Central memory CD4-positive, alpha-beta T cell (primary cell): ENCODE measurements at regions not wholly inside any gene's neighbourhood (a gene's known extent, or its start where the extent isn't known, plus 50 kb on each side); places are given as distances from the start of the nearest gene placed in this dataset.
"Not testable (repeated sequence)": the region's sequence is repeated elsewhere in the genome, so short reads cannot be mapped to it uniquely, and the experiment has no call there.

ENCODE experiments used
- DNase-seq: peaks from one replicate; pipeline ENCODE4 v3.0.0; 2022

DNA sequence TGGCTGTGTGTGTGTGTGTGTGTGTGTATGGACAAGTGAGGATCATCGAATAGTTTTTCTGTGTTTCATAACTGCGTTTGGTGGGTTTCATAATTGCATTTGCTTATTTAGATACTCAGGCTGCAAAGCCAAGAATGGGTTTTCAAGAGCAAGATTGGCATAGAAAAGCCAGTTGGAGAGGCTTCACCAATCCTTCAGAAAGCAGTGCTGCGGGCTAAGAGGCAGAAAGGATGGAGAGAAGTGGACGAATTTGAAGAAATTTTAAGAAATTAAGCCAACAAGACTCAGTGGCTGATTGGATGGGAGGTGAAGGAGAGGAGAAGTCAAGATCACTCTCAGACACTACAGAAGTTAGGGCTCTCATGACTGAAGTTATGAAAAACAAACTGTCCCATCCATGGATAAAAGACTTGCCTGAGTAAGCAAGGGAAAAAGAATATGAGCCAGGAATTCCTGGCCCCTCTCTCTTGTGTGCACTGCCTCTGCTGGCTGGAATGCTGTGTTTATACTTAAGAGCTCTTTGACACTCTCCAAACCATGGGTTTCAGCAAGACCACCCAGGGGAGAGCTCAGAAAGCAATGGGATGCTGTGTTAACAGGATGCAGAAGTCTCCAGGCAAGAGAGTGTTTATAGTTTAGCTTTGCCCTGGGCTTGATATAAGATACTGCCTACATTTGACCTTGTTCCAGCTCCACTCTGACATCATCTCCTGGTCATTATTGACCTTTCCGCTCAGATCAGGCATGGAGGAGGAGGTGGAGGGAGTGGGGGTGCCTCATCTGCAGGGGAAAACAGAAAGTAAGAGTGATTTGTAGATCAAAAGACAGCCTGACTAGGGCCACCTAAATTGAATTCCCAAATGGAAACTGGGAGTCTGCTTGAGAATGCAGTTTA, 232.0 kb upstream of the PLXNA2 start:
- DNase-seq: no peak

DNA sequence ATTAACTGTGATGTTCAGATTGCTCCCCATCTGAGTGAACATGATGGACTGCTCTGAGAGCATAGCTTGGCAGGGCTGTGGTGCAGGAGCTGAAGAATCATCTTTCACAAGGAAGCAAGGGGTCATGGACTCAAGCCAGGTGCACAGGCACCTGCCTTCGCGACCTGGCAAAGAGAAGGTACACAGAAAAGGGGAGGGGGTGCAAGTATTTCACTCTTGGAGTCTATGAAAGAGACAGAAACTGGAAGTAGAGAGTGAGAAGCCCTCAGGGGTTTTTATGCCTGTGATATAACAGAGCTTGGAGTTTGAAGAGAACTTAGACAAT, 232.6 kb upstream of the PLXNA2 start:
- DNase-seq: no peak

DNA sequence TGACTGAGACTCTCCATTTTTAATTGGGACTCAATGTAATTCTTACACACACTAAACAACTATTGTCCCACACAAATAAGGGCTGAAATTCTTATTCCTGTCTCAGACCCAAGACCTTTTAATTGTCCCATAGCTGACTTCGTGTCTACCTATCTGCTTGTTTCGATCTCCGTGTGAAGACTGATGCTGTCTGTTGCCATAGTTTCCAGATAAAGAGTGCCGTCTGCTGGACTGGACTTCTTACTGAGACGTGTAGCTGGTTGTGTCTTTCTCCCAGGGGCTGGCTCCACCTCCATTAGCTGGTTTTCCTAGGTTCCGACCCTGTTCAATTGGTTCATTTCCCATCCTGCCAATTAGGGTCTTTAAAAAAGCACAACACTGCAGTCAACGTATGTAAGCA, 235.3 kb upstream of the PLXNA2 start:
- DNase-seq: no peak

DNA sequence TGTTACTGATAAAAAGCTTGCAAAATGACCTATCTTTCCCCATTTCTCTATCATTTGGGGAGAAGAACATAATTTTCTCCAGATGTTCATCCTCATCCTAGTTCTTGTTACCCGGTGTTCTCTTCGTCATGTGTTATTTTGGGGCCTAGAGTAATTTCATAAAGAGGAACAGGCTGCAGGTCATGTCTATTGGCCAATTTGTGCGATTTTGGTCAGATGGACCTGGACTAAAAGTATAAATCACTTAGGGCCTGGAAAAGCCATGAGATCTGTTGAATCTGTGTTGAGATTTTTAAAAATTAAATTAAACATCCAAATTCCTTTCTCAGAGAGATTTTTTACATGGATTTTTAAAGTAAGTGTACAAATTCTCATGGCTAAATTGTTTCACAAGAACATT, 241.3 kb upstream of the PLXNA2 start:
- DNase-seq: no peak

DNA sequence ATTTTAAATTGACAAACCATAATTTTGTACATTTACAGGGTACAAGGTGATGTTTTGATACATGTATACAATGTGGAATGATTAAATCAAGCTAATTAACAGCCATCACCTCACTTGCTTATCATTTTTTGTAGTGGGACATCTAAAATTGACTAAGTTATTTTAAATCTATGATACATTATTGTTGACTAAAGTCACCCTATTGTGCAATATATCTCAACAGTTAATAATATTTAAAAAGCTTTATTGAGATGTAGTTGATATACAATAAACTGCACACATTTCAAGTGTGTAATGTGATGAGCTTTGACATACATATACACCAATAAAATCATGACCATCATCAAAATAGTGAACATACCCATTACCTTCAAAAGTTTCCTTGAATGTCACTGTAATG, 242.5 kb upstream of the PLXNA2 start:
- no peak for DNase-seq

DNA sequence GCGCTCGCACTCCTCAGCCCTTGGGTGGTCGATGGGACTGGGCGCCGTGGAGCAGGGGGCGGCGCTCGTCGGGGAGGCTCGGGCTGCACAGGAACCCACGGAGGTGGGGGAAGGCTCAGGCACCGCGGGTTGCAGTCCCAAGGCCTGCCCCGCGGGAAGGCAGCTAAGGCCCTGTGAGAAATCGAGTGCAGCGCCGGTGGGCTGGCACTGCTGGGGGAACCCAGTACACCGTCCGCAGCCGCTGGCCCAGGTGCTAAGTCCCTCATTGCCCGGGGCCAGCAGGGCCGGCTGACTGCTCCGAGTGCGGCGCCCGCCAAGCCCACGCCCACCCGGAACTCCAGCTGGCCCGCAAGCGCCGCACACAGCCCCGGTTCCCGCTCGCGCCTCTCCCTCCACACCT, 244.2 kb upstream of the PLXNA2 start:
- DNase-seq: not testable (repeated sequence)

DNA sequence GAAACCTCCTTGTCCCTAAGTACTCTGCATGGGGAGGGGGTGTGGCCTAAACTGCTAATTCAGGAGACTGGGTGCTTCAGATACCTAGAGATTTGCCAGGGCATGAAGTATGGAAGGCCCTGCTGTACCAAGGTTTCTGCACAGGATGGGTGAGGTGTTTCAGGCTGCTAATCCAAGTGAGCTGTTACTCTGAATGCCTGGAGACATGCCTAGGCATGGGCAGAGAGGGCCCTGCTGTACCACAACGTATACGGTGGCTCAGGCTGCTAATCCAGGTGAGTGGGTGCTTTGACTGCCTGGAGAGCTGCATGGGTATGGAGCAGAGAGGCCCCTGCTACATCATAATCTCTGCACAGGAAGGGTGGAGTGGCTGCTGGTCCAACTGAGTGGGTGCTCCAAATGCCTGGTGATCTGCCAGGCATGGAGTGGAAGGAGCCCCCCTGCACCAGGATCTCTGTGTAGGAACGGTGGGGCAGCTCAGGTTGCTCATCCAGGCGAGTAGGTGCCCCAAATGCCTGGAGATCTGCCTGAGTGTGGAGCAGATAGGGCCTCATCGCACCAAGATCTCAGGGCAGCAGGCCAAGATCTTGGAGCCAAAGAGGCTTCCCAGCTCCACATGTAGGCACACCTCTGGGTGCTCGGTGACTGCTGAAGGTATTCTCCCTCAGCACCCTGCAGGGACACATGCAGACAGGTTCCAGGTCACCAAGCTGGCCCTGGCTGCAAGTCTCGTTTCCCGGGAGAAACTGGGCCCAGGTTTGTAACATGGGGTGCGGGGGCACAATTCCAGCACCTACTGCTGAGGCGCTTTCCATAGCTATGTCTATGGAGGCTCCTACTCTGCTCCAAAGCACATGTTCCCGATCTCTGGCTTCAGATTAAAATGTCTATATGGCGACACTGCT, 252.5 kb upstream of the PLXNA2 start:
- DNase-seq: no peak

DNA sequence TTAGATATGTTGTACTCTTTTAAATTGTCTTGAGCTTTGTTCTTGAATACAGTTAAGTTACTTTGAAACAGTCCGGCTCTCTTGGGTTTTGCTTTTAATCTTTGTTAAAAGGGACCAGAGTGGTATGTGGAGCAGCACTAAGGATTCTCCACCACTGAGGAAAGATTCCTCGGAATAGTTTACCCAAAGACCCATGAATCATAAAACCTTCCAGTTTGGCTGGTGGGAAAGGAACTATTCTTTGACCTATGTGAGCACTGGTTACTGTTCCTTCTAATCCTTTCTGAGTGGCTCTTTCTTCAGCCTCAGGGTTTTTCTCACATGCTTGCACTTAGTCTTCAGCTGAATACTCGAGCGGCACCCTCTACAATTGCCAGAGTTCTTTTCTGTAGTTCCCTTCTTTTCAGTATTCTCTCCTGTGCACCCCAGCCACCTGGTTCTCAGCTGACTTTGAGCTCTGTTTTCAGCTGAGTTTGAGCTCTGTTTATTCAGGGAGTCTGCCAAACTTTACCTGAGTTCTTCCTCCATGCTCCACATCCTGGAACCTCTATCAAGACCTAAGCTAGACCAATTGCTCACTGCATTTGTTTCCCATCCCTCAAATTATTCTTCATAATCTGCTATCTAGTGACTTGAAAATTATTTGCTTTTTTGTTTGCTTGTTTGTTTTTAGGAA, 253.8 kb upstream of the PLXNA2 start:
- no peak for DNase-seq

DNA sequence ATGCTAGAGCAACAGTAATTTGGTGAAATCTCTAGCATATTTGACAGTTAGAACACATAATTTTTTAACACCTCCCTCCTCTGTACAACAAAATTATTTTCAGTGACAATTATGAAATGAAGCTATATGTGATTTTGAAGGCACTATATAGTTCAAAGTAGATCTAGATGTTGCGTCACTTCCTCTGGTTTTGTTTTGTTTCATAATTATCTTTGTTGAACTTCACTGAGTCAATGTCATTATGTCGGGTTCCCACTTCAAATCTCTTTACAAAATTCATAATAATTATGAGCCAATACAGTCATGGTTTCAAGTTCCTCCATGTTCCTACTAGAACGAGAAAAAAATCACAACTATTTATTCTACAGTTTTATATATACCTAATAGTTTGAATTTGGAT, 254.8 kb upstream of the PLXNA2 start:
- DNase-seq: no peak

DNA sequence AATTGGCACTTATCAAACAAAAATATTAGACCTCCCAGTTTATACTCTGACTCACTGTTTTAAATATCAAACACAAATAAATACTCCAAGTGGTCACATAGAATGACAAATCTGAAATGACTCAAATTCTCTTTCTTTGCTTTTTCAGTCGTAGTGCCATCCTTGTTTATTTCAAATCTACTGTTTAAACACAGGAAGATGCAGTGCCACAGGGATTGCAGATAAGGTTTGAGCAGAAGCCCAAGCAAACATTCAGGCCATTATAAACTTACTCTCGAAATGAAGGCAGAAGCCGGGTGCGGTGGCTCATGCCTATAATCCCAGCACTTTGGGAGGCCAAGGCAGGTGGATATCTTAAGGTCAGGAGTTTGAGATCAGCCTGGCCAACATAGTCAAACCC, 255.4 kb upstream of the PLXNA2 start:
- DNase-seq: no peak

DNA sequence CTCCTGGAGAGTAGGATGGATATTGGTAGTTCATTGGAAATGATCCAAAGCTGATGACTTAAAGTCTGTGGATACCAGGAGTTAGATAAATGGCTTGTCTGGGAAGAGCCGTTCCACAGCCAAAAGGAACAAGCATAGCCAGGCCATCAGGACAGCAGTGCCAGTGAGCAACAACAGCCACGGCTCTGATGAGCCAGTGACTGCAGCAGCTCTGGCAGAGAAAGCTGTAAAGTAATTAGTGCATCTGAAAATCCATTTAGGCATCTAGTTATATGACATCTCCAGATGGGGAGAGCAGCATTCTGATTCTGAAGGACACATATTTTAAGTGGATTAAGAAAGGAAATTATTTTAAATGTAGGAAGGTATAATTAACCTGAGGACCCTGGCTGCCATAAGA, 256.2 kb upstream of the PLXNA2 start:
- DNase-seq: no peak

DNA sequence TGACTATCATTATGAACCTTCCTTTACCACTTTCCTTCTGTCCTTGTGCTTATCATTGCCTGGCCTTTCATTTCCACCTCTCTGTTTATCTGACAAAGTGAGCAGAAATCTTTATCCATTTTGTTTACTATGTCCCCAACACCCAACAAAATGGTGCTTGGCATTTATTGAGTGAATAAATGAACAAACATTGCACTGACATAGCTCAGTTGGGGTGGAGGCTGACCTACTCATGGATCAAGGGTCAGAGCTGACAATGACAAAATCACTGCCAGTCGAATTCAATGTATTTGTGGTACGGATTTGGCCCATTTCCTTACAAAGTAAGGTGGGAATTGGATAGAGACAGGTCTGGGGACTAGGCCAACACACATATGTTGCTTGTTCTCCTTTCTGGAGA, 257.4 kb upstream of the PLXNA2 start:
- DNase-seq: no peak

DNA sequence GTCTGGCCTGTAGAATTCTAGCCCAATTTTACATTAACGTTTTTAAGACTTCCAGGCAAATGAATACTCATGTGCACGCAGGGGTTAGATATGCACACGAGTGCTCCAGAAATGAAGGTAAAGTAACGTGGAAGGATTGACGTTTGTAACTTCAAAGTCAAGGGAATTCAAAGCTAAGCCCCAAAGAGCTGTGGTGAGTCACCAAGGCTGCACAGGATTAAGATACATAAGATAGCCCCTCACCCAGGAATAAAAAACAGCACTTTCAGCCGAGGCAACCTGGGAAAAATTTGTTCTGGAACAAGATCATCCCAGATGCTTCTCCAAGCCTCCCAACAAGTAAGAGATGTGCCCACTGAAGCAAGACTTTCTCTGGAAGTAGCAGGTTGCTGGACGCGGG, 259.6 kb upstream of the PLXNA2 start:
- DNase-seq: no peak

DNA sequence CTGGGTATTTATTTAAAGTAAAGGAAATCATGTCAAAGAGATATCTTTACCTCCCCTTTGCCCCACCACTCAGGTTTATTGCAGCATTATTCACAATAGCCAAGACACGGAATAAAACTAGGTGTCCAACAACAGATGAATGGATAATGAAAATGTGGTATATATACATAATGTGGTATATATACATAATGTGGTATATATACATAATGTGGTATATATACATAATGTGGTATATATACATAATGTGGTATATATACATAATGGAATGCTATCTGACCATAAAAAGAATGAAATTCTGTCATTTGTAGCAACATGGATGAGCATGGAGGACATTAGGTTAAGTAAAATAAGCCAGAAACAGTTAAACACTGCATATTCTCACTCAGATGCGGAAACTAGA, 262.6 kb upstream of the PLXNA2 start:
- DNase-seq: no peak

DNA sequence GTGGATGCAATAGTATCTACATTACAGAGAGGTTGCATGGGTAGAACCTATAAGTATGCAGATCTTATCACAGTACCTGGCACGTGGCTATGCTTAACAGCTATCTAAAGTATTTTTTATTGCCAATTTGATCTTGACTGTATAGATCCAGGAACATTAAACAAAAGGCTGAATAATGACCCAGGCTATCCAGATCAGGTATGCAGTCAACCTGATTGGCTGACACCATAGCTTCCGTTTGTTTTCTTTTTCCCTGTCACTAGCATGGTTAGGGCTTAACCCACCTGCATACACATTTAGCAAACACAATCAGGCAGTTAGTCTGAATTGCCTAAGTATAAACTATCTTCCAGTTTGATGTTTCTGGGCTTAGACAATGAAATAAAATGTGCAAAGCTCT, 264.9 kb upstream of the PLXNA2 start:
- DNase-seq: no peak

DNA sequence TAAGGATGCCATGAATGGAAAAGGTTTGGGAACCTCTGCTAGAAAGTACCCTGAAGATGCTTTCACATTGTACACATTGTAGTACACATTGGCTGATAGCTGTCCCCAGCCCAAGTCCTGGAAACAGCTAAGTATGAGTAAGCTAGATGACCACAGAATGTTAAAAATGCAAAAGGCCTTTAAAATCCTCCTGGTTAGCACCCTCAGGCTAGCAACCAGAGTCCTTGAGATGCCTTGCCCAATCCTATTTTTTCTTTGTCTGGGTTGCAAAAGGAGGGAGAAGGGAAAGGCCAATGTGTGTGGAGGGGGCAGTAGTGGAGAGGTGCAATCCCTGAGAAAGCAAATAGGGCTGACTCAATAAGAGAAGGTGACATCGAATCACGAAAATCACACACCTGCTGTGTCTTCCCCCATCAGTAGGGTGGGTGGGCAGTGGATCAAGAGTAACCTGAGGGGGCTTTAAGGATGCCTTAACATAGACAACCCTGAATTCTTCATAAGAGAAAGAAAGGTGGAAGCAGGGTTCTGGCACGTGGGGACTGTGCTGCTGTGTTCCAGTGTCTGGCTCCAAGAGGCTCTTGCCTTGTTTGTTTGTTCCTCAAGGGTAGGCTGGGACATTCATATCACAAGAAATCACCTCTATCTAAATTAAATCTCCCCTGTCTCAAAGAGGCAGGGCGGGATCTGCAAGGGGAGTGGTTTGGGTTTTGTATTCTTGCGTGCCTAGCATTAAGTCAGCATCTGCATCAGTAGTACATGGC, 266.2 kb upstream of the PLXNA2 start:
- no peak for DNase-seq

DNA sequence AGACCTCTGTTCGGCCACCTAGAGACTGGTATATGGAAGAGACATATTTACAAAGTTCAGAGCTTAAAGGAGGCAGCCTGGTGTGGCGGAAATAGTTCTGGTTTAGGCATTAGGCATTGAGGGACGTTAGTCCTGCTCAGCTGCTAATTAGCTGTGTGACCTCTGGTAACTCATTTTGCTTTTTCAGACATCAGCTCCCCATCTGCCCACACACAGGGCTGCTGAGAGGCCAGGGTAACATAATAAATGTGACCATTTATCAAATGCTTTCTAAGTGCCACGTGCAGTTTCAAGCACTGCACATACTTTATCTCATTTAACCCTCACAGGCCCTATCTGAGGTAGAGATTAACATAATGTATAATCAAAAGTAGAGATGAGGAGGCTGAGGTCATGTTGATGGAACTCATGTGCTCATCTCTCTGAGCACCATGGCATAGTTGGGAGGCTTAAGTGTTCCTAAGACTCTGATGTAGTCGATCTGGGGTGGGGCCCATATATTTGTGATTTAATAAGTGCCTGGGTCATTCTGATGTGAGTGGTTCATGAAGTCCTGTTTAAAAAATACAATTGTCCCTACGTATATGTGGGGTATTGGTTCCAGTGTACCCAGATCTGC, 267.2 kb upstream of the PLXNA2 start:
- no peak for DNase-seq

DNA sequence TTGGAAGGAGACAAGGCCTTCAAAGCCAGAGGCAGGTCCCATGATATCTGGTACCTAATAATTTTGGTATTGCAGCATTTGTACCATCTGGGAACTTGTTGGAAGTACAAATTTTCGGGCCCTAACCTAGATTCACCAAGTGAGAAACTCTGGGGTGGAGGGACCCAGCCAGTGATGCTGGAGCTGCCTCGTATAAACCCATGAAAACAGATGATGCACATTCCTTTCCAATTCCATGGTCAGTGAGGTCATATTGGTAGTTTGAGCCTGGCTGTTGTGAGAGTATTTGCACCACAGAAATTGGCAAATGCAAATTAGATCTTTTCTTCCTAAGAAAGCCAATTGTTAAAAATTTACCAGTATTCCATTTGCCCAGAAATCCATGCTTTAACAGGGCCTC, 269.6 kb upstream of the PLXNA2 start:
- DNase-seq: no peak

DNA sequence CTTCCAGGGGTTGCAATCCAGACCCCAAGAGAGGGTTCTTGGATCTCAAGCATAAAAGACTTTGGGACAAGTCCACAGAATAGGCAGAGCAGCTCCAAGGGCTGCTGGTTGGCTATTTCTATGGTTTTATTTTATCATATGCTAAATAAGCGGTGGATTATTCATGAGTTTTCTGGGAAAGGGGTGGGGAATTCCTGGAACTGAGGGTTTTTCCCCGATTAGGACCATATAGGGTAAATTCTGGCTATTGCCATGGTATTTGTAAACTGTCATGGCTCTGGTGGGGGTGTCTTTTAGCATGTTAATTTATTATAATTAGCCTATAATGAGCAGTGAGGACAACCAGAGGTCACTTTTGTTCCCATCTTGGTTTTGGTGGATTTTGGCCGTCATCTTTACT, 270.9 kb upstream of the PLXNA2 start:
- DNase-seq: no peak

DNA sequence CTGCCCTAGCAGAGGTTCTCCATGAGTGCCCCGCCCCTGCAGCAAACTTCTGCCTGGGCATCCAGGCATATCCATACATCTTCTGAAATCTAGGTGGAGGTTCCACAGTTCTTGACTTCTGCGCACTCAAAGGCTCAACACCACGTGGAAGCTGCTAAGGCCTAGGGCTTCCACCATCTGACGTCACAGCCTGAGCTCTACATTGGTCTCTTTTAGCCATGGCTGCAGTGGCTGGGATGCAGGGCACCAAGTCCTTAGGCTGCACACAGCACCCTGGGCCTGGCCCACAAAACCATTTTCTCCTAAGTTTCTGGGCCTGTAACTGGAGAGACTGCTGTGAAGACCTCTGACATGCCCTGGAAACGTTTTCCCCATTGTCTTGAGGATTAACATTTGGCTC, 272.6 kb upstream of the PLXNA2 start:
- no peak for DNase-seq

DNA sequence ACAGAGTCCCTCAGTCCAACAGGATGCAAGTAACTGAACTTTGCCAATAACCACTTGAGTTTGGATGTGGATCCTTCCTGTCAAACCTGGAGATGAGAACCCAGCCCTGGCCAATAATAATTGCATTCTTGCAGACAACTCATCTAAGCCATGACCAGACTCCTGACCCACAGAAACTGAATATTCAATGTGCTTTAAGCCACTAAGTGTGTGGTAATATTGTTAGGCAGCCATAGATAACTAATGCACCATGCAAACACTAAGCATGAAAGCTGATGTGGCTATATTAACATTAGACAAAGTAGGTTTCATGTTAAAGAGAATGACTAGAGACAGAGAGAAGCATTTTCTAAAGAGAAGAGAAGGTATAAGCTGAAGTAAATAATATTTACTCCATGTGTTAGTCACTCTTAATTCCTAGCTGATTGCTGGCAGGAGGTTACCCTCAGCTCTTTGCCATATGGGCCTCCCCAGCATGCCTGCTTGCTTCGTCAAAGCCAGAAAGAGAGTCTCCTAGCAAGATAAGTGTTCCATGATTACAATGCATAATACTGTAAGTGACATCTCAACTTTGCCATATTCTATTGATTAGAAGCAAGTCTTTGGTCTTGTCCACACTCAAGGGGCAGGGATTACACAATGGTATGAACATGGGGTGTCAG, 276.4 kb upstream of the PLXNA2 start:
- DNase-seq: no peak

DNA sequence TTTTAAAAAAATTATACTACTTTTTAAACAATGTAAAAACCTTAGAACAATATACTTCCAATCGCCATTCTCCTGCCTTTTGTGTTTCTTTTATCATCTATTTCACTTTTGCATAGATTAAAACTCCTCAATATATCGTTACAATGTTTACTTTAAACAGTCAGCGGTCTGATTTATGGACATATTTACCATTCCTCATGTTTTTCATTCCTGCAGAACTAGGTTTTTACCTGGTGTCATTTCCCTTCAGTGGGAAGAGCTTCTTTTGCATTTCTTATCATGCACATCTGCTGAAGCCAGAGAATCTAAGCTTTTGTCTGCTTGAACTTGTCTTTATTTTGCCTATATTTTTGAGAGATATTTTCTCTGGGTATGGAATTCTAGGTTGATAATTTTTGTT, 277.4 kb upstream of the PLXNA2 start:
- no peak for DNase-seq
